ENCODE measurements at regions not wholly inside any gene's neighbourhood (a gene's known extent, or its start where the extent isn't known, plus 50 kb on each side); places are given as distances from the start of the nearest gene placed in this dataset.

DNA sequence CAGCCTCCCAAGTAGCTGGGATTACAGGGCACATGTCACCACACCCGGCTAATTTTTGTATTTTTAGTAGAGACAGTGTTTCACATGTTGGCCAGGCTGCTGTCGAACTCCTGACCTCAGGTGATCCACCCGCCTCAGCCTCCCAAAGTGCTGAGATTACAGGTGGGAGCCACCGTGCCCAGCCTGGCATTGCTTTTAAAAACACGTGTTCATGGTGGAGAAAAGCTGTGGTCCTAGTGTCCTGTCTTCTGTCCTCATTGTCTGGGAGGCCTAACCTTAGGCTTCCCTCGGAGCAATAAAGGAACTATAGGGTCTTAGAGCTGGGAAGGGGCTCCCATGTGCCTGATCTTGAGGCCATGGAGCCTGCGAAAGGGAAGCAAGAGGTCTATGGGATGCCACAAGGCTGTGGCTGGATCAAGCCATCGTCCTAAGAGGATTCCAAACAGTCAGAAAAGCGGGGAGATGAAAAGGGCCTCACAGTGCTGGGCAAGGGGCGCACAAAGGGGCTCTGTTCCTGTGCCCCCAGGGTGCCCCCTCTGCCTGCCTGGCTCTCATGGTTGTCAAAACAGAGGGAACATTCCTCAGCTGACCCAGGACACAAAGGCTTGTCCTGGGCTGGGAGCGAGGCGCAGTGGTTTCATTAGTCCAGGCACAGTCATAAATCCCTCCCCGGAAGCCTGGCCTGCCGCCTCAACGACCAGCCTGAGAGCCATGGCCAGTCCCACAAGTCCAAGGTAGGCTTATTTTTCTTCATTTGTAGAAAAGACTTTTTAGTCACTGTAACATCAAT lies 106.6 kb upstream of the TNS3 start:
- Histone ChIP-seq H3K27me3 (no peaks in the 10 kb centered on the region), H3K4me1 (peaks cover 0 to 38% (median 10%) of the 10 kb centered on the region in 4 donors), H3K9me3 (no peaks in the 10 kb centered on the region), H3K27ac (peak overlapping the region in 3 of 4 donors; percentile 56 to 79 (median 62)), H3K4me3 (no peak overlapping the region), H3K36me3 (no peaks in the 10 kb centered on the region)
- WGBS, 2 donors: 53 to 65% methylated on average over 15 of the region's 15 CpGs
- no peak for DNase-seq (ENCODE audit: low spot score in 2 of 2)
- TF ChIP-seq POLR2A (IDR thresholded peaks at IDR 0.05) (no peak), EP300 (IDR thresholded peaks at IDR 0.05) (no peak), CTCF (IDR thresholded peaks at IDR 0.05) (no peak)

DNA sequence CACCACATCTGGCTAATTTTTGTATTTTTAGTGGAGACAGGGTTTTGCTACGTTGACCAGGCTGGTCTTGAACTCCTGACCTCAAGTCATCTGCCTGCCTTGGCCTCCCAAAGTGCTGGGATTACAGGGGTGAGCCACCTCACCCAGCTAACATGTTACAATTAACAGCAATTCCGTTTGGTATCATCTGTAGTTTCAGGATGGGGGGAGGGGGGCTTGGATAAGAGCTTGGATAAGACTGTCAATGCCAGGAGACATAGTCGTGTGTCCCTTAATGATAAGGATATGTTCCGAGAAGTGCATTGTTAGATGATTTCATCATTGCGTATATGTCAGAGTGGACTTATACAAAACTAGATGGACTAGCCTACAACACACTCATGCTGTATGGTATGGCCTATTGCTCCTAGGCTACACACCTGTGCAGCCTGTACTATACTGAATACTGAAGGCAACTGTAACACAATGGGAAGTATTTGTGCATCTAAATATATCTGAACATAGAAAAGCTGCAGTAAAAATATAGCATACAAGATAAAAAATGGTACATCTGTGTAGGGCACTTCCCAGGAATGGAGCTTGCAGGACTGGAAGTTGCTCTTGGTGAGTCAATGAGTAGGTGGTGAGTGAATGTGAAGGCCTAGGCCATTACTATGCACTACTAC lies 103.9 kb upstream of the TNS3 start:
- Histone ChIP-seq H3K4me1 (peaks cover 0 to 15% (median 4%) of the 10 kb centered on the region in 4 donors), H3K27me3 (no peaks in the 10 kb centered on the region), H3K9me3 (no peaks in the 10 kb centered on the region), H3K27ac (no peak overlapping the region), H3K36me3 (no peaks in the 10 kb centered on the region), H3K4me3 (no peak overlapping the region)
- DNase-seq (ENCODE audit: low spot score in 2 of 2): no peak
- WGBS, 2 donors: 91% methylated on average over 5 of the region's 5 CpGs
- TF ChIP-seq EP300 (IDR thresholded peaks at IDR 0.05) (no peak), CTCF (IDR thresholded peaks at IDR 0.05) (no peak), POLR2A (IDR thresholded peaks at IDR 0.05) (no peak)

- H3K27ac ChIP-seq: no peak overlapping the region
- TF ChIP-seq POLR2A (IDR thresholded peaks at IDR 0.05) (no peak), CTCF (IDR thresholded peaks at IDR 0.05) (no peak), EP300 (IDR thresholded peaks at IDR 0.05) (no peak)
- no peak for DNase-seq (ENCODE audit: low spot score in 2 of 2)
- no peak overlapping the region for H3K4me3 ChIP-seq
- H3K36me3 ChIP-seq: no peaks in the 10 kb centered on the region
- H3K4me1 ChIP-seq: peaks cover 0 to 9% (median 2%) of the 10 kb centered on the region in 4 donors
- H3K9me3 ChIP-seq: no peaks in the 10 kb centered on the region
- 56 to 77% methylated on average over 3 of the region's 3 CpGs for WGBS, 2 donors
- no peaks in the 10 kb centered on the region for H3K27me3 ChIP-seq
These were observed 103.2 kb upstream of the TNS3 start for GRCh38 chr7:47685151-47685550.

- 68 to 76% methylated on average over 5 of the region's 5 CpGs for WGBS, 2 donors
- no peak for DNase-seq (ENCODE audit: low spot score in 2 of 2)
- no peaks in the 10 kb centered on the region for H3K27me3 ChIP-seq
- no peak for TF ChIP-seq POLR2A (IDR thresholded peaks at IDR 0.05)
- no peak for TF ChIP-seq CTCF (IDR thresholded peaks at IDR 0.05)
- TF ChIP-seq EP300 (IDR thresholded peaks at IDR 0.05): no peak
- H3K9me3 ChIP-seq: no peaks in the 10 kb centered on the region
- H3K36me3 ChIP-seq: no peaks in the 10 kb centered on the region
- peaks cover 0 to 8% (median 1%) of the 10 kb centered on the region in 4 donors for H3K4me1 ChIP-seq
- no peak overlapping the region for H3K27ac ChIP-seq
- no peak overlapping the region for H3K4me3 ChIP-seq
These were observed 102.8 kb upstream of the TNS3 start for GRCh38 chr7:47684728-47685127.

- DNase-seq (ENCODE audit: low spot score in 2 of 2): no peak
- TF ChIP-seq CTCF (IDR thresholded peaks at IDR 0.05): no peak
- TF ChIP-seq POLR2A (IDR thresholded peaks at IDR 0.05): no peak
- TF ChIP-seq EP300 (IDR thresholded peaks at IDR 0.05): no peak
- Histone ChIP-seq H3K9me3 (no peaks in the 10 kb centered on the region), H3K4me3 (no peak overlapping the region), H3K36me3 (no peaks in the 10 kb centered on the region), H3K27me3 (no peaks in the 10 kb centered on the region), H3K4me1 (no peaks in the 10 kb centered on the region), H3K27ac (no peak overlapping the region)
- 89% methylated on average over 6 of the region's 6 CpGs for WGBS, 2 donors
These were observed 101.6 kb upstream of the TNS3 start for GRCh38 chr7:47683485-47683898.
